Adrenal gland (tissue), 9 donors: ENCODE measurements at regions not wholly inside any gene's neighbourhood (a gene's known extent, or its start where the extent isn't known, plus 50 kb on each side); places are given as distances from the start of the nearest gene placed in this dataset.

ENCODE experiments used
- DNase-seq, 7 donors: peaks; one replicate each; pipeline ENCODE4 v3.0.0-alpha.2; 2019 to 2020
- H3K27ac ChIP-seq, 5 donors: fragments of 200-600 bp; sonication (generic) in 4 of 5; 1 replicate in 3 of 5; 2 replicates in 2 of 5; pipeline versions ENCODE4 v1.5.1 to v1.8.0; 2016 to 2020; ENCODE audit warnings: mild to moderate bottlenecking in 1 of 5
- H3K27me3 ChIP-seq: fragments of 200-600 bp; 2 replicates; pipeline ENCODE4 v1.8.0; 2021
- H3K36me3 ChIP-seq, 2 donors: fragments of 200-600 bp; replicated peaks in 1 of 2; 1 replicate in 1 of 2; 2 replicates in 1 of 2; pipeline versions ENCODE4 v1.5.1 to v1.8.0; 2018 to 2022
- H3K4me1 ChIP-seq, 2 donors: fragments of 200-600 bp; replicated peaks in 1 of 2; 1 replicate in 1 of 2; 2 replicates in 1 of 2; pipeline versions ENCODE4 v1.5.1 to v1.8.0; 2018 to 2021
- H3K4me3 ChIP-seq, 4 donors: fragments of 200-600 bp; sonication (generic) in 3 of 4; one replicate each; pipeline ENCODE4 v1.5.1; 2016 to 2018
- H3K9me3 ChIP-seq, 3 donors: fragments of 200-600 bp; sonication (generic) in 1 of 3; replicated peaks in 1 of 3; 1 replicate in 2 of 3; 2 replicates in 1 of 3; pipeline versions ENCODE4 v1.5.1 to v1.8.0; 2016 to 2021
- CTCF ChIP-seq, 6 experiments: fragments of 450-650 bp in 4 of 6; fragments of 200-600 bp in 2 of 6; sonication (generic) in 1 of 6; IDR thresholded peaks; 1 replicate in 5 of 6; 2 replicates in 1 of 6; pipeline versions ENCODE4 v1.5.1 to v1.8.0; 2016 to 2021; ENCODE audit warnings: antibody characterized with exemption in 6 of 6, mild to moderate bottlenecking in 2 of 6, moderate library complexity in 1 of 6
- POLR2A ChIP-seq, 2 donors: fragments of 450-650 bp; IDR thresholded peaks; one replicate each; pipeline ENCODE4 v1.6.1; 2017; ENCODE audit warnings: antibody characterized with exemption in 2 of 2, mild to moderate bottlenecking in 2 of 2, moderate library complexity in 1 of 2
- WGBS, 4 donors: extraction: QIAGEN DNeasy Blood & Tissue Kit in 2 of 4; methylation state at CpG; one replicate each; pipeline versions ENCODE4 v1.1.5 to v1.1.7; 2013 to 2017; 5-methylcytosine and 5-hydroxymethylcytosine counted together
- intact Hi-C, 2 donors: fragments of 100-400 bp; cut with DNase I; formaldehyde crosslinking; loops; one replicate each; pipeline versions ENCODE4 v1.14.1 to v1.15.0; 2022 to 2023
- donor health status: healthy with polysubstance abuse.
- donor health status: Bipolar disorder and iron deficiency.
- donor health status: DM: yes; HTN: yes; CAD: no.
- donor health status: DM: no; HTN: no; CAD: no.
- donor health status: DM: no; HTN: no; CAD: no.

GRCh38 chr5:172540099-172540870 lies 86.0 kb upstream of the SH3PXD2B start:
- Histone ChIP-seq H3K9me3 (no peaks in the 10 kb centered on the region), H3K4me1 (peaks cover 0 to 6% of the 10 kb centered on the region in 2 donors), H3K27me3 (no peaks in the 10 kb centered on the region), H3K4me3 (no peak overlapping the region), H3K36me3 (no peaks in the 10 kb centered on the region), H3K27ac (no peak overlapping the region)
- DNase-seq: peak in 2 of 7 donors; percentile 10 to 45
- intact Hi-C loops: loop anchor here in 1 of 2 donors (5.0 kb wide), 1 partner anchor 48 kb away; no protein-coding TSS in a partner anchor
- WGBS, 4 donors: 67 to 80% (median 78%) methylated on average over 4 to 5 of the region's 5 CpGs
- no peak for TF ChIP-seq POLR2A (IDR thresholded peaks at IDR 0.05)
- no peak for TF ChIP-seq CTCF (IDR thresholded peaks at IDR 0.05)

DNA sequence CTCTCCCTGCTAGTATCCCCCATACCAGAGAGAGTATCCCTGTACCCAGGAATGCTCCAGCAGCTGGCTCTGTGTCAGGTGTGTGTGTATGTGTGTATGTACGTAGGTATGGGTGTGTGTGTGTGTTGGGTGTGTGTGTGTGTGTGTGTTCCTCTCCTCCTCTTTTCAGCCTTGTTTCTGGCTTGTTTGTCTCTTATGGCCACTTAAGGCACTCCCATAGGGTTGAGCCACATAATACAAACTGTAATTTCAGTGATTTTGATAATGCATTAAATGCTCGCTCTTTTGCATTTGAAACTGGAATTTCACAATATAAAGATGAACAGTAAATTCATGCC lies 80.8 kb upstream of the SH3PXD2B start:
- intact Hi-C loops: no loop called here
- Histone ChIP-seq H3K36me3 (no peaks in the 10 kb centered on the region), H3K27me3 (no peaks in the 10 kb centered on the region), H3K9me3 (no peaks in the 10 kb centered on the region), H3K27ac (peak overlapping the region in 1 of 5 donors; percentile 56), H3K4me1 (peaks cover 0 to 8% of the 10 kb centered on the region in 2 donors), H3K4me3 (no peak overlapping the region)
- no peak for TF ChIP-seq CTCF (IDR thresholded peaks at IDR 0.05)
- TF ChIP-seq POLR2A (IDR thresholded peaks at IDR 0.05): no peak
- 71 to 89% (median 81%) methylated on average over 2 of the region's 2 CpGs for WGBS, 4 donors
- DNase-seq: no peak

- no peaks in the 10 kb centered on the region for H3K9me3 ChIP-seq
- TF ChIP-seq CTCF (IDR thresholded peaks at IDR 0.05): no peak
- TF ChIP-seq POLR2A (IDR thresholded peaks at IDR 0.05): no peak
- H3K27me3 ChIP-seq: no peaks in the 10 kb centered on the region
- H3K36me3 ChIP-seq: no peaks in the 10 kb centered on the region
- peak in 3 of 7 donors; percentile 46 to 63 (median 58) for DNase-seq
- intact Hi-C loops: no loop called here
- peaks cover 0 to 8% of the 10 kb centered on the region in 2 donors for H3K4me1 ChIP-seq
- 71 to 94% (median 82%) methylated on average over 6 to 9 of the region's 9 CpGs for WGBS, 4 donors
- no peak overlapping the region for H3K4me3 ChIP-seq
- H3K27ac ChIP-seq: peak overlapping the region in 2 of 5 donors; percentile 58 to 69
Observed at GRCh38 chr5:172534229-172535107, 80.1 kb upstream of the SH3PXD2B start.
